ENCODE measurements at regions not wholly inside any gene's neighbourhood (a gene's known extent, or its start where the extent isn't known, plus 50 kb on each side); places are given as distances from the start of the nearest gene placed in this dataset.

DNA sequence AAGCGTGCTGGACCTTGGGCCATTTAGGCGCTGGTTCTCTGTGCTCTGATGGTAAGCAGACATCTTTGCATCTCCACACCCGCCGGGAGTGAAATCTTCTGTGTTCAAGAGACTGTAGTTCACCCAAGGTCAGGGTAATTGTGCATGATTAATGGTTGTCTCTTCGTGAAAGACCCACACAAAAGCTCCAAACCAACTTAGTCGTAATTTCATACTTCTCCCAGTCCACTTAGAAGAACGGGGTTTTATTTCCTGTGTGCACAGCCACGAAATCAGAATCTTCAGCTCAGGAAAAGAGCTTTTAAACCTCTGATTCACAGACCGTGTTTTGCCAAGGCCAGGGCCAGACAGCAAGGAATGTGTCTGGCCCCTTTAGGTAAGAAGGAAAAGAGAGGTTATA lies 640.9 kb downstream of the MED13L start:
- Histone ChIP-seq H3K4me3 (replicated peaks in 1 of 3; ENCODE audit: insufficient read depth in 1 of 3, low read depth in 1 of 3, low read length in 3 of 3) (no peak overlapping the region), H3K27me3 (ENCODE audit: control insufficient read depth in 2 of 2, insufficient read depth in 2 of 2, low read length in 2 of 2) (no peaks in the 10 kb centered on the region), H3K36me3 (ENCODE audit: control insufficient read depth in 2 of 2, extremely low read depth in 1 of 2, insufficient read depth in 2 of 2, low read length in 2 of 2) (no peaks in the 10 kb centered on the region), H3K9me1 (replicated peaks; ENCODE audit: control insufficient read depth, extremely low read depth, insufficient read depth, low read length) (no peaks in the 10 kb centered on the region), H3K4me1 (ENCODE audit: control insufficient read depth, extremely low read depth, insufficient read depth, low read length) (no peaks in the 10 kb centered on the region), H3K79me2 (ENCODE audit: control insufficient read depth, insufficient read depth, low read length) (no peaks in the 10 kb centered on the region), H3K27ac (ENCODE audit: insufficient read depth, low read depth, low read length) (no peak overlapping the region), H3K9me3 (replicated peaks; ENCODE audit: control insufficient read depth, insufficient read depth, low read length) (no peaks in the 10 kb centered on the region), H3K9ac (replicated peaks; ENCODE audit: extremely low read depth, insufficient read depth, low read length) (no peak overlapping the region), H4K20me1 (replicated peaks; ENCODE audit: control insufficient read depth, extremely low read depth, insufficient read depth, low read length) (no peaks in the 10 kb centered on the region), H3K4me2 (ENCODE audit: insufficient read depth, low read length) (no peak overlapping the region), H2AFZ (ENCODE audit: low read depth, low read length) (no peak overlapping the region)
- POLR2A ChIA-PET = no interaction called here
- no peak for DNase-seq (ENCODE audit: low read depth, low spot score)
- BruUV-seq (replicated peaks) = no TSS peak
- dilution Hi-C loops (cut with MboI; ENCODE audit: extremely low pct_ligation_motif_present, low sequenced_read_pairs) (no loop called here), intact Hi-C loops (cut with micrococcal nuclease) (no loop called here)
- TF ChIP-seq GATA2 (IDR thresholded peaks at IDR 0.05; ENCODE audit: insufficient read depth, insufficient read length, low read depth, low read length) (no peak), POLR2AphosphoS5 (IDR thresholded peaks at IDR 0.05; ENCODE audit: insufficient read depth, low read depth, low read length) (no peak), JUN (IDR thresholded peaks at IDR 0.05; ENCODE audit: borderline replicate concordance, insufficient read depth, insufficient read length, low read depth) (no peak)
- TF ChIP-seq, protein P1, sequence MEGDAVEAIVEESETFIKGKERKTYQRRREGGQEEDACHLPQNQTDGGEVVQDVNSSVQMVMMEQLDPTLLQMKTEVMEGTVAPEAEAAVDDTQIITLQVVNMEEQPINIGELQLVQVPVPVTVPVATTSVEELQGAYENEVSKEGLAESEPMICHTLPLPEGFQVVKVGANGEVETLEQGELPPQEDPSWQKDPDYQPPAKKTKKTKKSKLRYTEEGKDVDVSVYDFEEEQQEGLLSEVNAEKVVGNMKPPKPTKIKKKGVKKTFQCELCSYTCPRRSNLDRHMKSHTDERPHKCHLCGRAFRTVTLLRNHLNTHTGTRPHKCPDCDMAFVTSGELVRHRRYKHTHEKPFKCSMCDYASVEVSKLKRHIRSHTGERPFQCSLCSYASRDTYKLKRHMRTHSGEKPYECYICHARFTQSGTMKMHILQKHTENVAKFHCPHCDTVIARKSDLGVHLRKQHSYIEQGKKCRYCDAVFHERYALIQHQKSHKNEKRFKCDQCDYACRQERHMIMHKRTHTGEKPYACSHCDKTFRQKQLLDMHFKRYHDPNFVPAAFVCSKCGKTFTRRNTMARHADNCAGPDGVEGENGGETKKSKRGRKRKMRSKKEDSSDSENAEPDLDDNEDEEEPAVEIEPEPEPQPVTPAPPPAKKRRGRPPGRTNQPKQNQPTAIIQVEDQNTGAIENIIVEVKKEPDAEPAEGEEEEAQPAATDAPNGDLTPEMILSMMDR (IDR thresholded peaks at IDR 0.05; ENCODE audit: extremely low read depth in 1 of 2, insufficient read depth in 1 of 2, low read depth in 1 of 2, low read length in 2 of 2) = no peak
- FAIRE-seq = no peak
- CTCF ChIA-PET = no interaction called here

DNA sequence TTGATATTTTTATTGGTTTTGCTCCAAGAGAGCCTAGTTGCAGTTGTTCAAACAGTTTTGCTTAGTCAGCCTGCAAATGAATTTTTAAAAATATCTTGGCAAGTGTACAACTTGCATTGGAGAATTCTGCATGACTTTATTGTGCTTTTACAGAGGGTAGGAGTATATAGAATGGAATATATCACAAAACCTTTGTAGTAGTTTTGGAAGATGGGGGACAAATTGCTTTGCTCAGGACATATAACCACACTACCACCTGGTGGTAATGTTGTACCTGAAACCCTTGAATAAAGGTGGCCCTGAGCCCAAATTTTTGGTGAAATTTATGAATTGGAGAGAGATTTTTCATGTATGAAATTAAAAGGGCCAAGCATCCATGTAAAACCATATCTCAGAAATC lies 645.2 kb downstream of the MED13L start:
- Histone ChIP-seq H3K27me3 (ENCODE audit: control insufficient read depth in 2 of 2, insufficient read depth in 2 of 2, low read length in 2 of 2) (no peaks in the 10 kb centered on the region), H2AFZ (ENCODE audit: low read depth, low read length) (no peak overlapping the region), H3K4me3 (replicated peaks in 1 of 3; ENCODE audit: insufficient read depth in 1 of 3, low read depth in 1 of 3, low read length in 3 of 3) (no peak overlapping the region), H3K79me2 (ENCODE audit: control insufficient read depth, insufficient read depth, low read length) (no peaks in the 10 kb centered on the region), H3K9me3 (replicated peaks; ENCODE audit: control insufficient read depth, insufficient read depth, low read length) (no peaks in the 10 kb centered on the region), H3K9me1 (replicated peaks; ENCODE audit: control insufficient read depth, extremely low read depth, insufficient read depth, low read length) (no peaks in the 10 kb centered on the region), H3K4me2 (ENCODE audit: insufficient read depth, low read length) (no peak overlapping the region), H3K27ac (ENCODE audit: insufficient read depth, low read depth, low read length) (no peak overlapping the region), H3K36me3 (ENCODE audit: control insufficient read depth in 2 of 2, extremely low read depth in 1 of 2, insufficient read depth in 2 of 2, low read length in 2 of 2) (no peaks in the 10 kb centered on the region), H3K4me1 (ENCODE audit: control insufficient read depth, extremely low read depth, insufficient read depth, low read length) (no peaks in the 10 kb centered on the region), H4K20me1 (replicated peaks; ENCODE audit: control insufficient read depth, extremely low read depth, insufficient read depth, low read length) (no peaks in the 10 kb centered on the region), H3K9ac (replicated peaks; ENCODE audit: extremely low read depth, insufficient read depth, low read length) (no peak overlapping the region)
- intact Hi-C loops (cut with micrococcal nuclease) = no loop called here
- no peak for DNase-seq (ENCODE audit: low read depth, low spot score)
- TF ChIP-seq POLR2AphosphoS5 (IDR thresholded peaks at IDR 0.05; ENCODE audit: insufficient read depth, low read depth, low read length) (no peak), GATA2 (IDR thresholded peaks at IDR 0.05; ENCODE audit: insufficient read depth, insufficient read length, low read depth, low read length) (no peak), MYC (IDR thresholded peaks at IDR 0.05; ENCODE audit: low read depth, low read length) (no peak), JUN (IDR thresholded peaks at IDR 0.05; ENCODE audit: borderline replicate concordance, insufficient read depth, insufficient read length, low read depth) (no peak), POLR2A (IDR thresholded peaks at IDR 0.05; ENCODE audit: low read depth, low read length) (no peak)
- ChIA-PET CTCF (no interaction called here), POLR2A (no interaction called here)
- no TSS peak for BruUV-seq (replicated peaks)
- FAIRE-seq = no peak
- dilution Hi-C loops (cut with MboI; ENCODE audit: extremely low pct_ligation_motif_present, low sequenced_read_pairs) = no loop called here

Data from endothelial cell of umbilical vein (primary cell).